ENCODE measurements at regions not wholly inside any gene's neighbourhood (a gene's known extent, or its start where the extent isn't known, plus 50 kb on each side); places are given as distances from the start of the nearest gene placed in this dataset.
"Not testable (repeated sequence)": the region's sequence is repeated elsewhere in the genome, so short reads cannot be mapped to it uniquely, and the experiment has no call there.

DNA sequence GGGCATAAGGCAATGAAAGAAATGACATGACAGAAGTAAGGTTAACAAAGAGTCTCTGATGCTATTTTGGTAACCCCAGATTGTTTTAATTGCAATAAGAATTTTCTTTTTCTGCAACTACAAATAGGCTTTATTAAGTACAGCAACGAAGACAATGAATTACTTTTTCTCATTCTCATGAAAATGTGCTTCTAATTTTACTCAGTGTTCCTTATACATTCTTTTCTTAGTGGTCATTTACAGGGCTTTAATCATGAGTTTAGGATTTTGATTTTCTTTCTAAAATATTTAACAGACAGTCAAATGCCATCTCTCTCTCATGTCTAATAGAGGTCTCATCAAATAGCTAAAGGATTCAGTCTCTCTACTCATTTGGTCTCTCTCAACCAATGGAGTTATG is 452.1 kb downstream of the RAP2B start:
- no peak for DNase-seq (ENCODE audit: low spot score)

DNA sequence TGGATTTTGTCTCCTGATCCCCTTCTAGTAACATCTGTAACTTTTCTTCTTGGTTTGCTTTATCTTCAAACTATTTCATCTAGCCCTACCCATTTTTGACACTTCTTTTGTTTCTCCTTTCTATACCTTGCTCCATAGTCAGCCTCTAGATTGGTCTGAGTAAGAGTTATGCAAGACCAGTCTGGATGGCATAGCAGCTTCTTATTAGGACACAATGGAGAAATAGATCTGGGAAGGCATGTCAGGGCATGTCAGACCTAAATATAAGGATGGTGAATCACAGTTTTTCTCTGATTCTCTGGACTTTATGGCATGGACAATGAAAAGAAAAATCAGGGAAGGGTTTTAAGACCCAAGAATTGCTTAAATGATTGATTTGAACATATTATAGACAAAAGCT is 452.5 kb downstream of the RAP2B start:
- DNase-seq (ENCODE audit: low spot score): no peak

DNA sequence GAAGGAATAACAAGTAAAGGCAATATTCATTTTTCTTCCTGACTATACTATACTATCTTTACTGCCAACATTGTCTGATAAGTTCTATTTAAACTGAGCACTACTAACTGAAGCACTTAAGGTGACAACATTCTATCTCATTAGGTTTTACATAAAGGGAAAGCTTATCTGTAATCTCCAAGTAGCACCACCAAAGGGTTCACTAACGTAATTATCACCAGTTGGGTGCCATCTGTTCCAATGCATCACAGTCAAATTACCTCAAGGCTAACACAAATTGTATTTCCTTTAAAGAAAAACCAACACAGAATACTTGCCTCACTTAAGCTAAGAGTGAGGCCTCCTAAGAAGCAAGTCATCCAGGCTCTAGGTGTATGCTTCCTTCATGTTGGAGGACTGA is 453.8 kb downstream of the RAP2B start:
- no peak for DNase-seq (ENCODE audit: low spot score)

DNA sequence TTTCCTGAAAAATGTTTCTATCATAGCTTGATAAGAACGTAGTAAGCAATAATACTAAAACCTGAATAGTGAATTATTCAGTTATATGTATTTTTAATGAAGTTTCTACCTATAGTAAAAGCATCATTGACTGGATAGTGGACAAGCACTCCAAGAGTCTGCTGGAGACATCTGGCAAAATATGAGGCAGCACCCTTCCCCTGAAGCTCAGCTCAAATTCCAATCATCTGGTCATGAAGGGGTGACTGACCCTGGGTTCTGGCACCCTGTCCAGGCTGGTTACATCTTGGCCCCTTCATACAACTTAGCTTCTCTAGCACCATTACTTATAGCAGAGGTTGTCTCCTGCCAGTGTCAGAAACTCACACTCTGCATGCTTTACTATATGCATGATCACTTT is 455.4 kb downstream of the RAP2B start:
- DNase-seq (ENCODE audit: low spot score): no peak

DNA sequence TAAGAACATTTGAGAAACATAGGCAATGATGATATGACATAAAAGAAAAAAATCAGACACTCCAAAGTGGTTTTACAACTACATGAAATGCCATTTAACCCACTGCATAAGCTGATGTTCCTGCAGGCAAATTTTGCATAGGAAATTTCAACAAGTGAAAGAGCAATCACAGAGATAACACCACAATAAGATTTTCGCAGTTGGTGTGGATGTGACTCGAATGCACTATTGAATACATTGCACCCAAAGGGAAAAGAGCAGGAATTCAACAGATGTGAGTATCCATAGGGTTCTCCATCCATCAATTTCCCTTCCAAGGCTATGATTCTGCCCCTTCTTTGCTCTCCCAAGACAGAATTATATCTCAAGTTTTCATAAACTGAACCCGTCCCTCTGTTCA is 456.1 kb downstream of the RAP2B start:
- no peak for DNase-seq (ENCODE audit: low spot score)

DNA sequence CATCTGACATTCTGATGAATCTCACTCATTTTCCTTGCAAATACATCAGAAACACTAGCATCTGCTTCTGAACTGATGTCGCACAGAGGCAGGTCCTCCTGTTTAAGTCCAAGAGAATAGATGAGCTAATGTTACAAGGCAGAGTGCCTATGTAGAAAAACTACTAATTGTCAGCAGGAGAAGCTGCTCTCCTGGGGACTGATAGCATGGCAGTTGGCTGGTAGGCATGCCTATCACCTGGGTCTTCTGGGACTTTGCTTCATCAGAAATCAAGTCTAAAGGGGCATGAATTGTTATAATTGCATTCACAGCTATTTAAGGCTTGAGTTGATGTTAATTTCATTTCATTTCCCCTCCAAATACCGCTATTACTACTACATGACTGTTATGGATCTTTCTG is 457.2 kb downstream of the RAP2B start:
- no peak for DNase-seq (ENCODE audit: low spot score)

DNA sequence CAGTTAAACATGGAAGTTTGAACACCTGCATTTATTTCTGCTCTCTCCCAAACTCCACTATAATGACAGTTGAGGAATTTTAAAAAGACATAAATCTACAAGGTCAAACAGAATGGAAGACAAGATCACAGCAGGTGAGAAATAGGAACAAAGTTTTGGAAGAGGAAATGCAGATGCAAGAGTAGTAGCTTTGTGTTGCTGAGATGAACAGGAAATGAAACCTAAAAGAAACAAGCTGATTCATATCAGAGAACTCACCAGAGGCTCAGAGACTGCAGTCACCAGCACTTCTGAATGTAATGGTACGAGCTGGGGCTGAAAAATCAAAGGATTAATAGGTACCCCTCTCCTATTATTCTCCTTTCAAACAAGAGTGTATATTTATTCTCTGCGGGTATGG is 459.9 kb downstream of the RAP2B start:
- DNase-seq (ENCODE audit: low spot score): no peak

DNA sequence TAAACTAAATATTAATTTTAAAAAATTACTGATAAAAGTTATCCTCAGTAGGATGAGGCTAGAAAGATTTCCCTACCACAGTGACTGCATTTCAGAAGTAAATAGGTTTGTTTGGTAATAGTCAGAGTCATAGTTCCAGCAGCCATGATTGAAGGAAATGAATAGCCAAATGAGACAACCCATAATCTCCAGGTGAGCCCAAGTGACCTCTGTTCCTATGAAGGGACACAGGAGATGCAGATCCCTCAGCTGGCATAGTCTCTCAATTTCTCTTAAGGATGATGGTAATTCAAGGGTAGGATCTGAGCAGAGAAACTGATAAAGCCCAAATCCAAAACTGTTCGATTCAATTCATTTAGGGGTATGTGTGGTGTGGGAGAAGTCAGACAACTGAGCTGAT is 461.8 kb downstream of the RAP2B start:
- DNase-seq (ENCODE audit: low spot score): no peak

DNA sequence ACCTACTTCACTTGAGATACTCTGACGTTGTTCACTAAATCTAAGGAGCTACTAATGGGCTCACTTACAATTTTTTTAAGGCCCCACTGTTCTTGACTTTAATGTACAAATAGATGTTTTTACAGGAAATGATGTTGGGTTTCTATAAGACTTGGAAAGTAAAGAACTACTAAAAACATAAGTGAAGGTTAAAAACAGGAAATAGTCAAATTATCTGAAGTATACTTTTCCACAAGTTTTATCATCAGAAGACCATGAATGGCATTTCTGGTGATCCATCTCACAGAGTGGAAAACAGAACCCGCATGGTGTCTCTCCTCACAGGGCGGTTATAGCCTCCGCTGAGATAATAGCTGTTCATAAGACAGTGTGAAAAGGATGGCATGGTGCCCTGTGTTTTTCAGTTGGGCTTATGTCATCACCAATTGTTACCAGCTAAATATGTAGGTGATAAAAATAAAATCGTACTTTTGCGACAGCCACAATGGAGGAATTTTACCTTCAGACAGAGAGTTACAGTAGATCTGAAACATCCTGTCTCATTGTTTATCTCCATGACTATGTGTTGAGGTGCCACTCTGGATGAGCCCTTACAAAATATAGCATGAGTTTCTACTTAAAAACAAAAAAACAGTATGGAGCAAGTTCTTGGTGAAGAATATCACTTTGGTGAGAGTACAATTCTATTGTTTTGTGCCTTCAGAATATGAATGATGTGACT is 462.4 kb downstream of the RAP2B start:
- DNase-seq (ENCODE audit: low spot score): no peak

DNA sequence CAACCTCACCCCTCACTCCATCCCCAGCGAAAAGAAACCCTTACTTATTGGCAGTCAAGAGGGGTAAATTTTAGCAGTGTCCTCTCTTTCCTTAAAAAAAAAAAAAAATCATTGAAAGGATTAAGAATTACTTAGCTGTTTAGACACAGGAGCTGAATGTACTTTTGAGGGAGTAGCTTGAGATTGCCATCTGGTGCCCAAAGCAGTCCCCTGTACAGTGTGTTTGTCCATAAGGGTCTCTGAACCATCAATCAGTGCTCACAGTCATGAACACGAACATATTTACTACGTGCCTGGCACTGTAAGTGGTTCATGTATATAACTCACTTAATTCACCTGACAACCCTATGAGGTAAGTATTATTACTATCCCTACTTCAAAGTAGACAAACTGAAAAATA is 463.5 kb downstream of the RAP2B start:
- DNase-seq (ENCODE audit: low spot score): no peak

DNA sequence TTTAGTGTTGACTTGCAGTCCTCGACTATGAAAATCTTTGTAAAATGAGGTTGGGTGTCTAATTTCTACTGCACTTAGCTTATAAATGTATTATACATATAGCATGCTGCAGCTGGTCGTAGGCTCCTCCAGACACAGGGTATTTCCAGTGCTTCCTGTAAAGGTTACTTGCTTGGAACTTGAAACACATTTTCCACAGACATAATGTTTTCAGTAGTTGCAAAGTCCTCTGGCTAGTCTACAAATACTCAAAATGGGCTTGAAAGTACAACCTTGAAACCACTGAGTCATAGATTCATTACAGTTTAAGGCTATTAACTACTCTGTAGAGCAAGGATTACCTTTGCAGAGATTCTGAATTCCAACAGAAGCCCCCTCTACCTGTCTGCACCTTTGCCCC is 464.1 kb downstream of the RAP2B start:
- DNase-seq (ENCODE audit: low spot score): no peak

DNA sequence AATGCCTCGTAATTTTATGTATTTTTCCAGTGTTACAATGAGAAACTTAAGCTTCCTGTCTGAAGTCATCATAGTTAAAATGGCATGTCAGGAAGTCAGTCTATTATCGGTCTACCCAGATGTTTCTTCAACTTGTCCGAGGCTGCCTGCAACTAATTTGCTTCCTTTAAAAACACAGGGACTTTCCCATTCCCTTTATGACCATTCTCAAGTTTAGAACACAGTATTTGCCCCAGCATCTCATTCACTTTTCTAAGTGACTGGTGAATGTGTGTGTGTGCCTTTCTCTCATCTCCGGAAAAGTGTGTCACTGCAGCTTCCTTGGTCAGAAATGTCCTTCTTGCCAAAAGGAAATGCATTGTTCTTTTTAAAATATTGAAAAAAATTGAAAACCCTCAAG is 466.6 kb downstream of the RAP2B start:
- DNase-seq (ENCODE audit: low spot score): no peak

DNA sequence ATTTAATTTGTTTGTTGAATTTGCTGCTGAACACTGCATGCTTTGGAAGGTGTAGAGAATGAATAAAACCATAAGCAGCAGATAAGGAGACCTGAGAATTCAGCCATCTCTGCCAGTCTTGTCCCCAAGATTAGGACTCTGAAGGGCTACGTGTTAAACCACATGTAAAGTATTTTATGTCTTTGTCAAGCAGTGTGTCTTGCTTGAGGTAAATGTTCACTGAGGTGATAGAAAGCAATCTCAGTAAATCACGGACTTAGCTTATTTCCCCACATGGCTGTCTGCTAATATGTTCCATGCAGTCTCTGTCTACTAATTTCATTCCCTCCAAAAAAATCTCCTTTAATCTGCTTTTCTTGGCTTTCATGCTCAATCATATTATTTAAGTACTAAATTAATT is 467.1 kb downstream of the RAP2B start:
- DNase-seq (ENCODE audit: low spot score): no peak

DNA sequence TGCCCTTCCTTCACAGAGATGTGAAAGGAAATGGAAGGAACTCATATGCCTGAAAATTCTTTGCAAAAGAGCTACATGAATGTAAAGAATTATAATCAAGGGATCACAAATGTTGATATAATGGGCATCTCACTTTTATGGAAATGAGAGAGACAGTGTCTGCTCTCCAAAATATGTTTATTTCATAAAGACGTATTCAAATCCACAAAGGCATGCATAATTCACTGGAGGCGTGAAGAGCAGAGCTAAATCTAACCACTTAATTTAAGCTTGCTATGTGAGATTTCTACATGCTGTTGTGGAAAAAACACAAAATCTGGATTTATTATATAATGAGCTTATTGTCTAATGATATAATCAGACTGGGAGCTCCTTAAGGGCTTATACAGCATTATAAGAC is 469.1 kb downstream of the RAP2B start:
- no peak for DNase-seq (ENCODE audit: low spot score)

DNA sequence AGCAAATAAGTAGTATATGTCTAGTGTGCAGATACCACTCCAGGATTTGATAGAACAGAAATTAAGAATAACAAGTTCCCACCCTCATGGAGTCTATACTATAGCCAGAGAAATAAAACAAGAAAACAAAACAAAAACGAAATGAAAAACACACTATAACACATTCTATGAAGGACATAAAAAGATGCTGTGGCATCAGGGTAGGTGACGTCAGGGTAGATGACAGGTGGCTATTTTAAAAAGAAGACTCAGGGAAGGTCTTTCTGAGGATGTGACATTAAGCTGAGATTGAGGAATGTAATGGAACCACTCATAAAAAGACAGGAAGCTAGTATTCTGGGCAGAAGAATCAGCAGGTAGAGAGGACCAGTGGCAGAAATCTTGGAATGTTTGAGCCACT is 469.6 kb downstream of the RAP2B start:
- no peak for DNase-seq (ENCODE audit: low spot score)

DNA sequence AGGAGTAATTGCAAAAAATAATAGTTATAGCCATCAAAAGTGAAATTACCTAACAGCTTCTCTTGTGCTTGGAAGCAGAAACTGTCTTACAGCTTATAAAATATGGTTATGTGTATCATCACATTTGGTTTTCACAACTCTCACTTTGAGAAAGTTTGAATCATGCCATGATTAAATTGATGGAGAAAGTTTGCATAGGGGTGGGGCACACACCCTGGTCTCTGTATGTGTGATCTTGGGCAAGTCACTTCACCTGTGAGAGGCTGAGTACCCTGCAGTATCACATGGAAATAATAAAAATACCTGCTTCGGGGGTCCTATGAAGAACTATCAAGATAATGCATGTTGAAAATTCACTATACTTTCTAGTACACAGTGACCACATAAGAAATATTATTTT is 471.4 kb downstream of the RAP2B start:
- DNase-seq (ENCODE audit: low spot score): no peak

DNA sequence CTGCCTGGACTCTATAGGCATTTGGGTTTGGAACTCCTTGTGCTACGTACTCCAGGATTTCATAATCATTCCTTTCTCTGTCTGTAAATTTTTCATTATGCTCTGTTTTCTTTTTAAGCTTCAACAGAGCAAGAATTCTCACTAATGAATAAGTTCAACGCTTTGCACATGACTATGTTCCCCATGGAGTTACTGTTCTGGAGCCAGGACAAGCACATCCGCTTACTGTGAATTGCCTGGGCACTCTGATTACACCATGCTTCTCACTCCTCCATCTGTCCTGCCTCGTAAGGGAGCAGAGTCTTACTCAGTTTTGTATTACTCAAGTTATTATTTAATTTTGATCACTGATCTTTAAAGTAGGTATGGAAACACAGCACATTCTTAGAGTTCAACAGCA is 472.7 kb downstream of the RAP2B start:
- DNase-seq (ENCODE audit: low spot score): no peak

DNA sequence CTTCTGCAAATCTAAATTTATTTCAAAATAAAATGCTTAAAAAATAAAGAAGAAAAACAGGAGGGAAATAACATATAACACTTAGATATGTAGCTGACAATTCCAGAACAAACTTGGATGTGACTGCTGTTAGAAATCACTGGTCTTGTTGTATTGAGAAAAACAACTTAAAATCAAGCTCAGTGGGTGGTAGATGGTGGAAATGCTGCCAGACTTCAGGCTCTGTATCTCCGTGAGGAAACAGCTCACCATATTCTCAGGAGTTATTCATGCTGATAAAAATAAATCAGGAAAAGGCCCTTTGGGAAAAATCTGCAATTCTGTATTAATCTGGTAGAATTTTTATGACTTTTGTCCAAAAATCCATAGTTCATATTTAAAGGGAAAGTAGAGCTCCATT is 477.6 kb downstream of the RAP2B start:
- DNase-seq (ENCODE audit: low spot score): no peak

DNA sequence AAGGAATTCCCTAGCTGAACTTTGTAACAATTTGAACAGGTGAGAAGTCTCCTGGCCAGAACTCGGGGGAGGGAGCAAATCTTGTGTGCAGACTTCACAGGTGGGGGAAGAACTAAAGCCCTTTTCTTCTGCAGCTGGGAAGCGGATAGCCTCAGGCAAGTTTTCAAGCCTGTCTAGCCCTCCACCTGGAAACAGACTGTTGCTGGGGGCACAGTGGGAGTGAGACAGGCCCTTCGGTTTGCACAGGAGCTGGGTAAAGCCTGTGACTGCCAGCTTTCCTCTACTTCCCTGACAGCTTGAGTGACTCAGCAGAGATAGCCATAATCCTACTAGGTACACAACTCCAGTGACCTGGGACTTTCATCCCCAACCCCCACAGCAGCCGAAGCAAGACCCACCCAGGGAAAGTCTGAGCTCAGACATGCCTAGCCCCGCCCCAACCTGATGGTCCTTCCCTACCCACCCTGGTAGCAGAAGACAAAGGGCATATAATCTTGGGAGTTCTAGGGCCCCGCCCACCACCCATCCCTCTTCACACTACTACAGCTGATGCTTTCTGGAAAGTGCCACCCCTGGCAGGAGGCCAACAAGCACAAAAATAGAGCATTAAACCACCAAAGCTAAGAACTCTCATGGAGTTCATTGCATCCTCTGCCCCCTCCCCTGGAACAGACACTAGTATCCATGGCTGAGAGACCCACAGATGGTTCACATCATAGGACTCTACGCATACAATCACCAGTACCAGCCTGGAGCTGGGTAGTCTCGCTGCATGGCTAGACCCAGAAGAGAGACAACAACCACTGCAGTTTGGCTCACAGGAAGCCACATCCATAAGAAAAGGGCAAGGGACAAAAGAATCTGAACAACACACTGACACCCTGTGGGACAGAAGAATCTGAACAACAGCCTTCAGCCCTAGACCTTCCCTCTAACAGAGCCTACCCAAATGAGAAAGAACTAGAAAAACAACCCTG is 479.0 kb downstream of the RAP2B start:
- no peak for DNase-seq (ENCODE audit: low spot score)

DNA sequence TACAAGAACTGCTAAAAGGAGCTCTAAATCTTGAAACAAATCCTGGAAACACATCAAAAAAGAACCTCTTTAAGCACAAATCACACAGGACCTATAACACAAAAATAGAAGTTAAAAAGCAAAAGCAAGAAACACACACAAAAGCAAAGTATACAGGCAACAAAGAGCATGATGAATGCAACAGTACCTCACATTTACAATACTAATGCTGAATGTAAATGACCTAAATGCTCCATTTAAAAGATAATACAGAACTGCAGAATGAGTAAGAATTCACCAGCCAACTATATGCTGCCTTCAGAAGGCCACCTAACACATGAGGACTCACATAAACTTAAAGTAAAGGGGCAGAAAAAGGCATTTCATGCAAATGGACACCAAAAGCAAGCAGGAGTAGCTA is 478.6 kb upstream of the ARHGEF26 start:
- not testable (repeated sequence) for DNase-seq (ENCODE audit: low spot score)

DNA sequence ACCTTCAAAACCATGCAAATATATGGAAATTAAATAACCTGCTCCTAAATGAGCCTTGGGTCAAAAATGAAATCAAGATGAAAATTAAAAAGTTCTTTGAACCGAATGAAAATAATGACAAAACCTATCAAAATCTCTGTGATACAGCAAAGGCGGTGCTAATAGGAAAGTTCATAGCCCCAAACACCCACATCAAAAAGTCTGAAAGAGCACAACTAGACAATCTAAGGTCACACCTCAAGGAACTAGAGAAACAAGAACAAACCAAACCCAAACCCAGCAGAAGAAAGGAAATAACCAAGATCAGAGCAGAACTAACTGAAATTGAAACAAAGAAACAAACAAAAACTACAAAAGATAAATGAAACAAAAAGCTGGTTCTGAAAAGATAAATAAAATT is 477.7 kb upstream of the ARHGEF26 start:
- not testable (repeated sequence) for DNase-seq (ENCODE audit: low spot score)

DNA sequence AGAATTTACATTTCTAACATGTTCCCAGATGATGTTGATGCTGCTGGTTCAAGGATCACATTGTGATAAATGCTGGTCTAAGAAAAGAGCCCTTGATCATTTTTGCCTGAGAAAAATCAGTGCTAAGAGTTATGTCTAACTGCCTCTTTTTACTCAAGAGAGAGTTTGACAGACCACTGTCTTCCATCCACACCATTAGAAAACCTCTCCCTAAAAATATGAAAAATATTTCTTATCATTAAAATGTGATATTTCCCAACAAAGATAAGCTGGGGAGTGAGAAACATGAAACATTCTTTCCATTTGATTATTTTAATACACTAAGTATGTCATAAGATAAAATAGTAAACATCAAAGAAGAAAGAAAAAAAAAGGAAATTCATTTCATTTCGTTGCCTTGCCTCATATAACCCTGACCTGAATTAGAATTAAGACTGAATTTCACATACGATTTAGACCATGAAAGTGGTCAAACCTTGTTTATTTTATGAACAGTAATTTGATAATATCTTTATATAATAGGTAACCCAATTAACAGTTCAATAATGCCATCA is 471.8 kb upstream of the ARHGEF26 start:
- no peak for DNase-seq (ENCODE audit: low spot score)

DNA sequence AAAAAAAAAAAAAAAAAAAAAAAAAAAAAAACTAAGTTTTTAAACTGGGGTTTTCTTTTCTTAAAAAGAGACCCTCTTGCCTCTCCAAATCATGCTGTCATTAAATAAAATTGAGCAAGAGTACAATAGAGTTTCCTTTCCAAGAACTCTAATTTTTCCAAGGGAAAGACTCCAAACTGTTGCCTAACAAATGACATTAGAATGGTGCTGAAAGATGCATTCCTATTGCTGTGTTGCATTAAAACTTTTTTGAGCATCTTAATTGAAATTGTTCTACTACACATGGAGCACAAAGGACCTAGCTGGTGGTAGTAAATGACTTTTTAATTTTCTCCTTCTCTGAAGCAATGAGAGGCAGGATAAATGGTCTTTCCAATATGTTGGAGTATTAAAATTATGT is 469.1 kb upstream of the ARHGEF26 start:
- no peak for DNase-seq (ENCODE audit: low spot score)
